Epithelial cell of proximal tubule (primary cell): ENCODE measurements at regions not wholly inside any gene's neighbourhood (a gene's known extent, or its start where the extent isn't known, plus 50 kb on each side); places are given as distances from the start of the nearest gene placed in this dataset.

Experiments used
- DNase-seq: peaks from one replicate; pipeline ENCODE4 v3.0.0-alpha.2; 2011; ENCODE audit warnings: low read depth
- H3K4me3 ChIP-seq: 2 replicates; pipeline ENCODE4 v1.5.1; 2011; ENCODE audit warnings: low read depth, mild to moderate bottlenecking, low read length
- TF ChIP-seq, protein P1 (sequence below): conservative IDR thresholded peaks from 2 replicates; pipeline ENCODE4 v1.5.1; 2012; ENCODE audit warnings: low read depth, mild to moderate bottlenecking, low read length

DNA sequence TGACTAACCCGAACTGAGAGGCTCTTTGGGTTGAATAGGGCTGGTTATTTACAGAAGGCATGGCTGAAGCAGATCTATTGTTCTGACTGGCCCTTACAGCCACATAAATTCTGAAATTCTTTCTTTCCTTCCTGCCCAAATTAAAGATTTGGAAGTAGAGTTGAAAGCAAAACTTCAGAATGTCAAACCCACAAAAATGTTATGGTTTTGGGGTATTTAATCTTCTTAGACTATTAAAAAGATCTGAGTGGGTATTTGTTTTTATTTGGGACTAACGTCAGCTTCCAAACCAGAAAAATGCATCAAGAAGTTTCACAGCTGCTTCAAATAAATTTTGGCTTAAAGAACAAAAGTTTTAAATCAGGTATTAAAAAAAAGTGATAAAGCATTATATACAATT, 124.5 kb downstream of the AHR start:
- no peak for DNase-seq
- TF ChIP-seq, protein P1, sequence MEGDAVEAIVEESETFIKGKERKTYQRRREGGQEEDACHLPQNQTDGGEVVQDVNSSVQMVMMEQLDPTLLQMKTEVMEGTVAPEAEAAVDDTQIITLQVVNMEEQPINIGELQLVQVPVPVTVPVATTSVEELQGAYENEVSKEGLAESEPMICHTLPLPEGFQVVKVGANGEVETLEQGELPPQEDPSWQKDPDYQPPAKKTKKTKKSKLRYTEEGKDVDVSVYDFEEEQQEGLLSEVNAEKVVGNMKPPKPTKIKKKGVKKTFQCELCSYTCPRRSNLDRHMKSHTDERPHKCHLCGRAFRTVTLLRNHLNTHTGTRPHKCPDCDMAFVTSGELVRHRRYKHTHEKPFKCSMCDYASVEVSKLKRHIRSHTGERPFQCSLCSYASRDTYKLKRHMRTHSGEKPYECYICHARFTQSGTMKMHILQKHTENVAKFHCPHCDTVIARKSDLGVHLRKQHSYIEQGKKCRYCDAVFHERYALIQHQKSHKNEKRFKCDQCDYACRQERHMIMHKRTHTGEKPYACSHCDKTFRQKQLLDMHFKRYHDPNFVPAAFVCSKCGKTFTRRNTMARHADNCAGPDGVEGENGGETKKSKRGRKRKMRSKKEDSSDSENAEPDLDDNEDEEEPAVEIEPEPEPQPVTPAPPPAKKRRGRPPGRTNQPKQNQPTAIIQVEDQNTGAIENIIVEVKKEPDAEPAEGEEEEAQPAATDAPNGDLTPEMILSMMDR = no peak
- no peak overlapping the region for H3K4me3 ChIP-seq

- DNase-seq = no peak
- TF ChIP-seq, protein P1 = no peak
- no peak overlapping the region for H3K4me3 ChIP-seq
Measured at GRCh38 chr7:17427924-17428323, 129.5 kb downstream of the AHR start.

GRCh38 chr7:17429579-17429978, 131.1 kb downstream of the AHR start:
- TF ChIP-seq, protein P1 = no peak
- H3K4me3 ChIP-seq = no peak overlapping the region
- DNase-seq = no peak

DNA sequence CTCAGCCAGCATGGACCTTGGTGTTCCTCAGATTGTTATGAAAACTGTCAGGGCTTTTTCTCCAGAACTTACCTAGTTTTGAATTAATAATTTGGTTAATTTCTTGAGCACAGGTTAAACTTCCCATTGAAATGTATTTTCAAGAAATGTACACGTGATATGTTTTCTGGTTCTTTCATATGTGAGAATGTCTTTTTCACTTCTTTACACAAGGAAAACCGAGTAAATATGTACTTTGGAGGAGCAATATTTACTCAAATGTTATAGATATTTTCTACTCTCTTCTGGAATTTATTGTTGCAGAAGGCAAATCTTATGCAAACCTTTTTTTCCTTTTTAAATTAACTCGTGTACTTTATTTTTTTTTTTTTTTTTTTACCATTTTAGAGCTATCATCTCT, 134.3 kb downstream of the AHR start:
- TF ChIP-seq, protein P1 = no peak
- DNase-seq = no peak
- H3K4me3 ChIP-seq = no peak overlapping the region

GRCh38 chr7:17434191-17434590, 135.7 kb downstream of the AHR start:
- no peak for DNase-seq
- H3K4me3 ChIP-seq = no peak overlapping the region
- TF ChIP-seq, protein P1 = no peak

GRCh38 chr7:17434841-17435692, 136.6 kb downstream of the AHR start:
- no peak overlapping the region for H3K4me3 ChIP-seq
- TF ChIP-seq, protein P1 = no peak
- DNase-seq = no peak

GRCh38 chr7:17436126-17436525, 137.7 kb downstream of the AHR start:
- DNase-seq = no peak
- H3K4me3 ChIP-seq = no peak overlapping the region
- TF ChIP-seq, protein P1 = no peak
